H9 (cell line): ENCODE measurements at regions not wholly inside any gene's neighbourhood (a gene's known extent, or its start where the extent isn't known, plus 50 kb on each side); places are given as distances from the start of the nearest gene placed in this dataset.

ENCODE experiments used
- DNase-seq: peaks from one replicate; pipeline ENCODE4 v3.0.0-alpha.2; 2017
- H2AFZ ChIP-seq: one replicate; pipeline ENCODE4 v1.6.1; 2013; ENCODE audit warnings: mild to moderate bottlenecking, low read length, control low read depth, moderate library complexity
- H2AK5ac ChIP-seq: 2 replicates; pipeline ENCODE4 v1.6.1; 2013; ENCODE audit warnings: low read length, control low read depth, mixed read lengths; ENCODE audit not compliant: insufficient read length
- H2BK120ac ChIP-seq: one replicate; pipeline ENCODE4 v1.6.1; 2013; ENCODE audit warnings: low read depth, mild to moderate bottlenecking, low read length, control low read depth, inconsistent platforms; ENCODE audit not compliant: poor library complexity, severe bottlenecking
- H2BK12ac ChIP-seq: 2 replicates; pipeline ENCODE4 v1.6.1; 2013; ENCODE audit warnings: low read length, control low read depth, mixed read lengths, low read depth; ENCODE audit not compliant: insufficient read length
- H2BK15ac ChIP-seq: 2 replicates; pipeline ENCODE4 v1.6.1; 2013; ENCODE audit warnings: low read depth, low read length, control low read depth
- H2BK20ac ChIP-seq: one replicate; pipeline ENCODE4 v1.6.1; 2013; ENCODE audit warnings: low read depth, mild to moderate bottlenecking, low read length, control low read depth, inconsistent platforms; ENCODE audit not compliant: poor library complexity, severe bottlenecking
- H2BK5ac ChIP-seq: 2 replicates; pipeline ENCODE4 v1.6.1; 2013; ENCODE audit warnings: low read length, control low read depth, mixed read lengths; ENCODE audit not compliant: insufficient read length
- H3K14ac ChIP-seq: 2 replicates; pipeline ENCODE4 v1.6.1; 2013; ENCODE audit warnings: low read length, control low read depth; ENCODE audit not compliant: insufficient read depth
- H3K18ac ChIP-seq: 2 replicates; pipeline ENCODE4 v1.6.1; 2013; ENCODE audit warnings: low read depth, mild to moderate bottlenecking, mixed read lengths, low read length, control low read depth; ENCODE audit not compliant: insufficient read length
- H3K23ac ChIP-seq: 2 replicates; pipeline ENCODE4 v1.6.1; 2013; ENCODE audit warnings: low read length, control low read depth, mixed read lengths, low read depth; ENCODE audit not compliant: insufficient read length
- H3K23me2 ChIP-seq: 2 replicates; pipeline ENCODE4 v1.6.1; 2013; ENCODE audit warnings: low read depth, mild to moderate bottlenecking, mixed read lengths, low read length, control low read depth; ENCODE audit not compliant: insufficient read length, poor library complexity, severe bottlenecking
- H3K27ac ChIP-seq: 2 replicates; pipeline ENCODE4 v1.5.1; 2013; ENCODE audit warnings: low read length, control low read depth, mixed read lengths, low read depth; ENCODE audit not compliant: insufficient read length
- H3K27me3 ChIP-seq: 2 replicates; pipeline ENCODE4 v1.6.1; 2013; ENCODE audit warnings: low read length, control low read depth, inconsistent platforms; ENCODE audit not compliant: insufficient read depth
- H3K4ac ChIP-seq: 2 replicates; pipeline ENCODE4 v1.6.1; 2013; ENCODE audit warnings: low read depth, mild to moderate bottlenecking, control low read depth, inconsistent platforms, low read length, moderate library complexity
- H3K4me1 ChIP-seq: 2 replicates; pipeline ENCODE4 v1.6.1; 2013; ENCODE audit warnings: low read length, control low read depth, inconsistent platforms; ENCODE audit not compliant: insufficient read depth
- H3K4me2 ChIP-seq: 2 replicates; pipeline ENCODE4 v1.6.1; 2013; ENCODE audit warnings: low read length, control low read depth, mixed read lengths; ENCODE audit not compliant: insufficient read length, insufficient read depth
- H3K56ac ChIP-seq: 2 replicates; pipeline ENCODE4 v1.6.1; 2013; ENCODE audit warnings: low read depth, mild to moderate bottlenecking, mixed read lengths, low read length, control low read depth; ENCODE audit not compliant: insufficient read length
- H3K79me1 ChIP-seq: 2 replicates; pipeline ENCODE4 v1.6.1; 2013; ENCODE audit warnings: low read depth, mild to moderate bottlenecking, moderate library complexity, low read length, control low read depth, inconsistent platforms; ENCODE audit not compliant: insufficient read depth, poor library complexity, severe bottlenecking
- H3K79me2 ChIP-seq: 2 replicates; pipeline ENCODE4 v1.6.1; 2013; ENCODE audit warnings: low read length, control low read depth, inconsistent platforms; ENCODE audit not compliant: insufficient read depth
- H3K9ac ChIP-seq: 2 replicates; pipeline ENCODE4 v1.6.1; 2013; ENCODE audit warnings: low read length, control low read depth, mixed read lengths; ENCODE audit not compliant: insufficient read length; ENCODE audit errors: extremely low read depth
- H3K9me3 ChIP-seq: one replicate; pipeline ENCODE4 v1.6.1; 2013; ENCODE audit warnings: low read depth, low read length, inconsistent platforms; ENCODE audit not compliant: control insufficient read depth
- H3T11ph ChIP-seq: one replicate; pipeline ENCODE4 v1.6.1; 2013; ENCODE audit warnings: mild to moderate bottlenecking, low read length, control low read depth, inconsistent platforms
- H4K20me1 ChIP-seq: one replicate; pipeline ENCODE4 v1.6.1; 2013; ENCODE audit not compliant: control insufficient read depth, insufficient read length, insufficient read depth
- H4K5ac ChIP-seq: 2 replicates; pipeline ENCODE4 v1.6.1; 2013; ENCODE audit warnings: low read depth, mild to moderate bottlenecking, mixed read lengths, low read length, control low read depth; ENCODE audit not compliant: insufficient read length
- H4K8ac ChIP-seq: replicated peaks from 2 replicates; pipeline ENCODE4 v1.6.1; 2013; ENCODE audit warnings: low read length, control low read depth, mixed read lengths, low read depth; ENCODE audit not compliant: insufficient read length
- H4K91ac ChIP-seq: 2 replicates; pipeline ENCODE4 v1.6.1; 2013; ENCODE audit warnings: low read depth, mild to moderate bottlenecking, moderate library complexity, mixed read lengths, low read length, control low read depth; ENCODE audit not compliant: insufficient read length
- H3K27ac Mint-ChIP-seq, 3 experiments: 2 replicates in 2 of 3; 3 replicates in 1 of 3; pipeline ENCODE4 v1.8.0; 2020 to 2021; ENCODE audit warnings: mixed read lengths in 3 of 3, mild to moderate bottlenecking in 1 of 3, moderate library complexity in 1 of 3
- H3K27me3 Mint-ChIP-seq: 2 replicates; pipeline ENCODE4 v1.8.0; 2021; ENCODE audit warnings: low read depth, mild to moderate bottlenecking, moderate library complexity, mixed read lengths
- H3K36me3 Mint-ChIP-seq, 3 experiments: 2 replicates in 2 of 3; 3 replicates in 1 of 3; pipeline ENCODE4 v1.8.0; 2020 to 2021; ENCODE audit warnings: low read depth in 3 of 3, mixed read lengths in 3 of 3; ENCODE audit not compliant: insufficient read depth in 1 of 3
- H3K4me1 Mint-ChIP-seq, 2 experiments: 2 replicates each; pipeline ENCODE4 v1.8.0; 2020; ENCODE audit warnings: mixed read lengths in 2 of 2
- H3K4me3 Mint-ChIP-seq, 2 experiments: 2 replicates in 1 of 2; 3 replicates in 1 of 2; pipeline ENCODE4 v1.8.0; 2020 to 2021; ENCODE audit warnings: mild to moderate bottlenecking in 2 of 2, mixed read lengths in 2 of 2, moderate library complexity in 1 of 2
- H3K9me3 Mint-ChIP-seq, 2 experiments: 2 replicates in 1 of 2; 3 replicates in 1 of 2; pipeline ENCODE4 v1.8.0; 2020; ENCODE audit warnings: mild to moderate bottlenecking in 2 of 2, mixed read lengths in 2 of 2, moderate library complexity in 1 of 2
- CTCF ChIP-seq: fragments of 200-600 bp; sonication (generic); conservative IDR thresholded peaks from 3 replicates; pipeline ENCODE4 v1.8.0; 2021; ENCODE audit warnings: antibody characterized with exemption, mild to moderate bottlenecking
- WGBS: extraction: QIAGEN DNeasy Blood & Tissue Kit; methylation state at CpG from one replicate; pipeline ENCODE4 v1.1.7; 2013; ENCODE audit warnings: missing lambda C conversion rate, low lambda C conversion rate, mixed read lengths; ENCODE audit not compliant: insufficient read length; ENCODE audit errors: extremely low coverage; 5-methylcytosine and 5-hydroxymethylcytosine counted together

DNA sequence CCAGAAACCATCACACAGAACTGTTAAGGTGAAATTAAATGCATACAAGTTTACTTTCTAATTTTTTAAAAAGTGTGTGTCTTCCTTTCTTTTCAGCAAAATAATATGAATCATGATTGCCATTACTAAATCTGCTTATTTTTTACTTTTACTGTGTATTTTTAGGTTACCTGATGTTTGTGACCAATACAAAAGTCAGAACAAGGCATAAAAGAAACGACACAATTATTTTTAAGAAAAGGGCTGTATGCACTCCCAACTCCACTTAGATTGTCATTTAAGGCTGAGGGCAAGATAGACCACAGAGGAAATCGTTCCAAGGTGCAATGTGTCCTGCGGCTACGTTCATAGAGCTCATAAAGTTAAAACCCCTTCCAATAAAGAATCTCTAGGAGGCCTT lies 797.0 kb downstream of the TDRD15 start:
- no peaks in the 10 kb centered on the region for H3K4me1 ChIP-seq
- Mint-ChIP-seq H3K36me3 (peaks cover 3 to 9% (median 6%) of the 10 kb centered on the region in 3 experiments; a peak in 5 of 7 replicates), H3K9me3 (peaks cover 6 to 9% of the 10 kb centered on the region in 2 experiments; a peak in 4 of 5 replicates), H3K27ac (no peak overlapping the region), H3K4me3 (no peak overlapping the region), H3K4me1 (no peaks in the 10 kb centered on the region), H3K27me3 (no peaks in the 10 kb centered on the region)
- no peak overlapping the region for H3K9ac ChIP-seq
- no peak overlapping the region for H4K91ac ChIP-seq
- no peak overlapping the region for H3K23ac ChIP-seq
- no peak overlapping the region for H2BK5ac ChIP-seq
- TF ChIP-seq CTCF, result no peak
- H3T11ph ChIP-seq, result no peak overlapping the region
- H3K9me3 ChIP-seq, result no peaks in the 10 kb centered on the region
- no peaks in the 10 kb centered on the region for H3K23me2 ChIP-seq
- H3K4me2 ChIP-seq, result no peak overlapping the region
- no peak overlapping the region for H3K14ac ChIP-seq
- H2AK5ac ChIP-seq, result no peak overlapping the region
- H2BK120ac ChIP-seq, result no peak overlapping the region
- no peak overlapping the region for H2BK12ac ChIP-seq
- H3K79me2 ChIP-seq, result no peaks in the 10 kb centered on the region
- no peak overlapping the region for H3K4ac ChIP-seq
- no peak overlapping the region for H3K56ac ChIP-seq
- no peak overlapping the region for H2BK15ac ChIP-seq
- H2BK20ac ChIP-seq, result no peak overlapping the region
- no CpG with 5 or more reads among the region's 4 CpGs for WGBS
- no peak overlapping the region for H3K27ac ChIP-seq
- no peaks in the 10 kb centered on the region for H3K27me3 ChIP-seq
- H2AFZ ChIP-seq, result no peak overlapping the region
- no peak overlapping the region for H4K8ac ChIP-seq
- H4K5ac ChIP-seq, result no peak overlapping the region
- no peak overlapping the region for H3K18ac ChIP-seq
- no peak for DNase-seq
- H4K20me1 ChIP-seq, result no peaks in the 10 kb centered on the region
- H3K79me1 ChIP-seq, result no peaks in the 10 kb centered on the region
